Neural progenitor cell (in vitro differentiated cells): ENCODE measurements at regions not wholly inside any gene's neighbourhood (a gene's known extent, or its start where the extent isn't known, plus 50 kb on each side); places are given as distances from the start of the nearest gene placed in this dataset.

ENCODE experiments used
- EZH2 ChIP-seq: fragments of 200-600 bp; sonication (generic); IDR thresholded peaks from 2 replicates; pipeline ENCODE4 v1.6.1; 2017; ENCODE audit warnings: antibody characterized with exemption, mild to moderate bottlenecking, moderate library complexity
- TF ChIP-seq, protein P1 (sequence below): fragments of 200-600 bp; sonication (generic); IDR thresholded peaks from 2 replicates; pipeline ENCODE4 v1.5.1; 2017; ENCODE audit warnings: antibody characterized with exemption, mild to moderate bottlenecking

DNA sequence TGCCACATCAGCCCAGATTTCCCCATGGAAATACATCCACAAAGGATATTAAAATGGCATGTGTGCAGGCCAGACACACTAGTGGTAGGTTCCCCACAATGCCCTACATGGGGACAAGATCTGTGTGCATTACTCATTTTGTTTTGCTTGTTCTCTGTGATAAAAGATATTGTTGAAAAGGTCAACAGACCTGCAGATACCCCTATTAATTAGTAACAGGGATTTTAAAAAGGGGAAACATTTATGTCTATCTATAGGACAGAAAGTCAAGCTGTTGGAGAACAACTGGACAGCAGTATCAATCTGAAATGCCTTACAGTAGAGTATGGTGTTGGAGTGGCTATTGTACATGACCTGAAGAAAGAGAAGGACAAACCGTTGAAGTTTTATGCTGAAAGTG is 596.0 kb upstream of the GRM7 start:
- TF ChIP-seq, protein P1, sequence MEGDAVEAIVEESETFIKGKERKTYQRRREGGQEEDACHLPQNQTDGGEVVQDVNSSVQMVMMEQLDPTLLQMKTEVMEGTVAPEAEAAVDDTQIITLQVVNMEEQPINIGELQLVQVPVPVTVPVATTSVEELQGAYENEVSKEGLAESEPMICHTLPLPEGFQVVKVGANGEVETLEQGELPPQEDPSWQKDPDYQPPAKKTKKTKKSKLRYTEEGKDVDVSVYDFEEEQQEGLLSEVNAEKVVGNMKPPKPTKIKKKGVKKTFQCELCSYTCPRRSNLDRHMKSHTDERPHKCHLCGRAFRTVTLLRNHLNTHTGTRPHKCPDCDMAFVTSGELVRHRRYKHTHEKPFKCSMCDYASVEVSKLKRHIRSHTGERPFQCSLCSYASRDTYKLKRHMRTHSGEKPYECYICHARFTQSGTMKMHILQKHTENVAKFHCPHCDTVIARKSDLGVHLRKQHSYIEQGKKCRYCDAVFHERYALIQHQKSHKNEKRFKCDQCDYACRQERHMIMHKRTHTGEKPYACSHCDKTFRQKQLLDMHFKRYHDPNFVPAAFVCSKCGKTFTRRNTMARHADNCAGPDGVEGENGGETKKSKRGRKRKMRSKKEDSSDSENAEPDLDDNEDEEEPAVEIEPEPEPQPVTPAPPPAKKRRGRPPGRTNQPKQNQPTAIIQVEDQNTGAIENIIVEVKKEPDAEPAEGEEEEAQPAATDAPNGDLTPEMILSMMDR: no peak
- no peak for TF ChIP-seq EZH2
